NB4 (cell line): ENCODE measurements at regions not wholly inside any gene's neighbourhood (a gene's known extent, or its start where the extent isn't known, plus 50 kb on each side); places are given as distances from the start of the nearest gene placed in this dataset.

ENCODE experiments used
- DNase-seq: peaks from one replicate; pipeline ENCODE4 v3.0.0; 2010; ENCODE audit warnings: low read depth
- H3K4me3 ChIP-seq: one replicate; pipeline ENCODE4 v1.5.1; 2011; ENCODE audit warnings: mild to moderate bottlenecking, low read depth, low read length, moderate library complexity
- CTCF ChIP-seq: IDR thresholded peaks from one replicate; pipeline ENCODE4 v1.5.1; 2012; ENCODE audit warnings: low read depth, low read length
- MYC ChIP-seq: IDR thresholded peaks from 2 replicates; pipeline ENCODE4 v1.6.1; 2011; ENCODE audit warnings: low read depth, low read length
- POLR2A ChIP-seq: IDR thresholded peaks from 2 replicates; pipeline ENCODE4 v1.6.1; 2011; ENCODE audit warnings: mild to moderate bottlenecking; ENCODE audit not compliant: insufficient read length; ENCODE audit errors: extremely low read depth
- TF ChIP-seq, protein P1 (sequence below): IDR thresholded peaks from 2 replicates; pipeline ENCODE4 v1.6.1; 2011; ENCODE audit warnings: low read depth, low read length

GRCh38 chr4:160265014-160265413 lies 1162.1 kb downstream of the RAPGEF2 start:
- DNase-seq, result no peak
- TF ChIP-seq, protein P1, sequence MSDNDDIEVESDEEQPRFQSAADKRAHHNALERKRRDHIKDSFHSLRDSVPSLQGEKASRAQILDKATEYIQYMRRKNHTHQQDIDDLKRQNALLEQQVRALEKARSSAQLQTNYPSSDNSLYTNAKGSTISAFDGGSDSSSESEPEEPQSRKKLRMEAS, result no peak
- TF ChIP-seq MYC, result no peak
- no peak for TF ChIP-seq POLR2A
- TF ChIP-seq CTCF, result no peak
- no peak overlapping the region for H3K4me3 ChIP-seq

- TF ChIP-seq, protein P1, result no peak
- TF ChIP-seq POLR2A, result no peak
- TF ChIP-seq MYC, result no peak
- TF ChIP-seq CTCF, result no peak
- DNase-seq, result no peak
- no peak overlapping the region for H3K4me3 ChIP-seq
Observed at GRCh38 chr4:160265836-160266235, 1163.0 kb downstream of the RAPGEF2 start.

DNA sequence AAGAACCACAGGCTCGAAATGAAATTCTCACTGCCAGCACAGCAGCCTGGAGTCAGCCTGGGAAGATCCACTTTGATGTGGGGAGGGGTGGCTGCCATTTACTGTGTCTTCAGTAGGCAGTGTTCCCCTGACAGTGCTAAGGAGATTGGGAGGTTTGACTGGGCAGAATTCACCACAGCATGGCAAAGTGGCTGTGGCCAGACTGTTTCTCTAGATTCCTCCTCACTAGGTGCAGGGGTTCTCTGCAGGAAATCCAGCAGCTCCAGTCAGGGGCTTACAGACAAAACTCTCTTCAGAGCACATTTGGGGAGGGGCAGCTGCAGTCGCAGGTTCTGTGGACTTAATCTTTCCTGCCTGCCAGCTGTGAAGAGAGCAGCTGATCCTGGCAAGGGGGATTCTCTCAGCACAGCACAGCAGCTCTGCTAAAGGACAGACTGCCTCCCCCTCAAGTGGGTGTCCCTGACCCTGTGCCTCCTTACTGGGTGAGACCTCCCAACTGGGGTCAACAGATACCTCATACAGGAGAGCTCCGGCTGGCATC lies 1174.0 kb downstream of the RAPGEF2 start:
- DNase-seq, result no peak
- no peak overlapping the region for H3K4me3 ChIP-seq
- no peak for TF ChIP-seq POLR2A
- no peak for TF ChIP-seq MYC
- TF ChIP-seq CTCF, result no peak
- TF ChIP-seq, protein P1, result no peak

- TF ChIP-seq MYC (no peak), POLR2A (no peak), CTCF (no peak)
- TF ChIP-seq, protein P1, result no peak
- no peak for DNase-seq
- H3K4me3 ChIP-seq, result no peak overlapping the region
Observed at GRCh38 chr4:160283081-160283480, 1180.2 kb downstream of the RAPGEF2 start.

- H3K4me3 ChIP-seq, result no peak overlapping the region
- no peak for DNase-seq
- TF ChIP-seq CTCF, result no peak
- TF ChIP-seq, protein P1, result no peak
- no peak for TF ChIP-seq MYC
- no peak for TF ChIP-seq POLR2A
Observed at GRCh38 chr4:160284516-160284915, 1181.6 kb downstream of the RAPGEF2 start.

- TF ChIP-seq, protein P1, result no peak
- no peak for TF ChIP-seq POLR2A
- no peak for TF ChIP-seq CTCF
- no peak for TF ChIP-seq MYC
- no peak overlapping the region for H3K4me3 ChIP-seq
- no peak for DNase-seq
Observed at GRCh38 chr4:160286051-160286450, 1183.2 kb downstream of the RAPGEF2 start.
